Naive thymus-derived CD4-positive, alpha-beta T cell (primary cell): ENCODE measurements at regions not wholly inside any gene's neighbourhood (a gene's known extent, or its start where the extent isn't known, plus 50 kb on each side); places are given as distances from the start of the nearest gene placed in this dataset.

Experiments used
- ATAC-seq: fragments of 150-1000 bp; cut with Tn5 transposase; 2 replicates; pipeline ENCODE4 v1.10.0; 2021; ENCODE audit warnings: mild to moderate bottlenecking, moderate library complexity
- CTCF ChIA-PET: fragments of 350-600 bp; sonication (Branson Sonifier 250); formaldehyde crosslinking; loops from one replicate; lab custom pipeline; 2021; ENCODE audit warnings: antibody characterized with exemption; lab: Charles Lee
- POLR2A ChIA-PET: fragments of 350-600 bp; sonication (Branson Sonifier 250); formaldehyde crosslinking; loops from one replicate; lab custom pipeline; 2021; ENCODE audit warnings: antibody characterized with exemption, inconsistent platforms; lab: Charles Lee
- DNase-seq, 9 donors: peaks; one replicate each; pipeline versions ENCODE4 v3.0.0 to v3.0.0-alpha.2; 2020 to 2022; ENCODE audit warnings: mixed read lengths in 1 of 9
- H3K27ac ChIP-seq: one replicate; pipeline ENCODE4 v1.7.0; 2013; ENCODE audit warnings: mild to moderate bottlenecking, low read depth, low read length, moderate library complexity
- H3K27me3 ChIP-seq, 2 donors: one replicate each; pipeline ENCODE4 v1.7.0; 2013; ENCODE audit warnings: low read length in 2 of 2, mild to moderate bottlenecking in 2 of 2, moderate library complexity in 2 of 2; ENCODE audit not compliant: control insufficient read depth in 2 of 2, insufficient read depth in 2 of 2
- H3K36me3 ChIP-seq, 3 experiments: 1 replicate in 2 of 3; 2 replicates in 1 of 3; pipeline ENCODE4 v1.7.0; 2013; ENCODE audit warnings: low read length in 3 of 3, mild to moderate bottlenecking in 3 of 3, moderate library complexity in 1 of 3; ENCODE audit not compliant: insufficient read depth in 3 of 3, control insufficient read depth in 2 of 3
- H3K4me1 ChIP-seq, 2 donors: one replicate each; pipeline ENCODE4 v1.7.0; 2013; ENCODE audit warnings: low read length in 2 of 2, mild to moderate bottlenecking in 2 of 2, moderate library complexity in 1 of 2; ENCODE audit not compliant: control insufficient read depth in 2 of 2, insufficient read depth in 2 of 2
- H3K4me3 ChIP-seq: 2 replicates; pipeline ENCODE4 v1.7.0; 2013; ENCODE audit warnings: mild to moderate bottlenecking, low read length
- H3K9me3 ChIP-seq, 3 experiments: 1 replicate in 2 of 3; 2 replicates in 1 of 3; pipeline ENCODE4 v1.7.0; 2013; ENCODE audit warnings: low read length in 3 of 3; ENCODE audit not compliant: control insufficient read depth in 2 of 3
- H3K27ac Mint-ChIP-seq, 9 donors: one replicate each; pipeline ENCODE4 v1.8.0; 2020 to 2022; ENCODE audit warnings: mixed read lengths in 9 of 9, mild to moderate bottlenecking in 8 of 9, moderate library complexity in 5 of 9, inconsistent platforms in 2 of 9
- H3K27me3 Mint-ChIP-seq, 5 donors: one replicate each; pipeline ENCODE4 v1.8.0; 2021 to 2022; ENCODE audit warnings: mixed read lengths in 5 of 5, mild to moderate bottlenecking in 1 of 5
- H3K36me3 Mint-ChIP-seq, 5 donors: one replicate each; pipeline ENCODE4 v1.8.0; 2020 to 2022; ENCODE audit warnings: mixed read lengths in 5 of 5, mild to moderate bottlenecking in 3 of 5, inconsistent platforms in 1 of 5
- H3K4me1 Mint-ChIP-seq, 7 donors: one replicate each; pipeline ENCODE4 v1.8.0; 2020 to 2022; ENCODE audit warnings: mixed read lengths in 7 of 7, mild to moderate bottlenecking in 3 of 7, inconsistent platforms in 1 of 7
- H3K4me3 Mint-ChIP-seq, 10 donors: one replicate each; pipeline ENCODE4 v1.8.0; 2020 to 2022; ENCODE audit warnings: mild to moderate bottlenecking in 10 of 10, mixed read lengths in 10 of 10, moderate library complexity in 6 of 10, inconsistent platforms in 2 of 10
- H3K9me3 Mint-ChIP-seq, 11 donors: one replicate each; pipeline ENCODE4 v1.8.0; 2020 to 2022; ENCODE audit warnings: mixed read lengths in 11 of 11, mild to moderate bottlenecking in 4 of 11, inconsistent platforms in 1 of 11, moderate library complexity in 1 of 11
- intact Hi-C, 2 donors: fragments of 100-400 bp; cut with micrococcal nuclease; formaldehyde crosslinking; loops; one replicate each; pipeline ENCODE4 v1.15.1; 2023

- peaks cover 0 to 3% (median 0%) of the 10 kb centered on the region in 11 donors for H3K9me3 Mint-ChIP-seq
- no peaks in the 10 kb centered on the region for H3K4me1 ChIP-seq
- peaks cover 4 to 25% (median 12%) of the 10 kb centered on the region in 5 donors for H3K27me3 Mint-ChIP-seq
- no peak overlapping the region for H3K4me3 Mint-ChIP-seq
- POLR2A ChIA-PET, result no interaction called here
- CTCF ChIA-PET, result no interaction called here
- ATAC-seq (no peak), DNase-seq (no peak)
- H3K4me3 ChIP-seq, result no peak overlapping the region
- no peaks in the 10 kb centered on the region for H3K27me3 ChIP-seq
- H3K36me3 Mint-ChIP-seq, result no peaks in the 10 kb centered on the region
- H3K36me3 ChIP-seq, result no peaks in the 10 kb centered on the region
- H3K4me1 Mint-ChIP-seq, result peaks cover 0 to 1% (median 0%) of the 10 kb centered on the region in 7 donors
- H3K27ac ChIP-seq, result no peak overlapping the region
- intact Hi-C loops, result no loop called here
- no peaks in the 10 kb centered on the region for H3K9me3 ChIP-seq
- H3K27ac Mint-ChIP-seq, result no peak overlapping the region
Observed at GRCh38 chr4:10343656-10344055, 113.6 kb downstream of the ZNF518B start.

DNA sequence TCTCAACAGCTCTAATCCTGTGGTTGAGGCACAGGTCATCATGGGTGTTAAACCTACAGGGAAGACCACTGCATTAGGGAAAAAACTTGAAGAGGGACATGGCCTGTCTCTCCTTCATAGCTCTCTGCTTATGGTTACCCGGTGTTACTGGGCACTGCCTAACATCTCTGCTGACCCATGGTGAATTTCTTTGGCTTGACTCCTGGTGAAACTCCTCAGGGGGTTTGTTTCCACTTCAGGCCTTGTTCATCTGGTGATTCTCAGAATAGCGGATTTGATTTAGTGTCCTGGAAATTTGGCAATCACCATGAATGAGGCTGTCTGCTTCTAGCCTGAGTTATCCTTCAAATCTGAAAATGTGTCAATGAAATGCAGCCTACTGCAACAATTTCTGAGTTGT lies 114.4 kb downstream of the ZNF518B start:
- Mint-ChIP-seq H3K27me3 (peaks cover 4 to 32% (median 12%) of the 10 kb centered on the region in 5 donors), H3K4me1 (peaks cover 0 to 1% (median 0%) of the 10 kb centered on the region in 7 donors), H3K9me3 (peaks cover 0 to 3% (median 0%) of the 10 kb centered on the region in 11 donors), H3K36me3 (no peaks in the 10 kb centered on the region), H3K4me3 (no peak overlapping the region), H3K27ac (no peak overlapping the region)
- Histone ChIP-seq H3K4me1 (no peaks in the 10 kb centered on the region), H3K27ac (no peak overlapping the region), H3K9me3 (no peaks in the 10 kb centered on the region), H3K36me3 (no peaks in the 10 kb centered on the region), H3K27me3 (no peaks in the 10 kb centered on the region), H3K4me3 (no peak overlapping the region)
- ChIA-PET CTCF (no interaction called here), POLR2A (interaction anchor here (1.0 kb wide), 1 partner anchor 9 kb away, joined by 3 read pairs; no protein-coding TSS in a partner anchor)
- ATAC-seq, result no peak
- DNase-seq, result no peak
- intact Hi-C loops, result no loop called here

- ATAC-seq, result no peak
- no peaks in the 10 kb centered on the region for H3K36me3 Mint-ChIP-seq
Observed at GRCh38 chr4:10336471-10336870, 120.8 kb downstream of the ZNF518B start.

GRCh38 chr4:10335050-10335449 lies 122.2 kb downstream of the ZNF518B start:
- no peak for ATAC-seq
- intact Hi-C loops, result no loop called here
- Histone ChIP-seq H3K27me3 (no peaks in the 10 kb centered on the region), H3K27ac (no peak overlapping the region), H3K4me3 (no peak overlapping the region), H3K36me3 (no peaks in the 10 kb centered on the region), H3K4me1 (no peaks in the 10 kb centered on the region), H3K9me3 (no peaks in the 10 kb centered on the region)
- POLR2A ChIA-PET, result no interaction called here
- Mint-ChIP-seq H3K4me3 (no peak overlapping the region), H3K36me3 (no peaks in the 10 kb centered on the region), H3K27ac (no peak overlapping the region), H3K27me3 (peaks cover 8 to 40% (median 22%) of the 10 kb centered on the region in 5 donors), H3K9me3 (peaks cover 0 to 4% (median 0%) of the 10 kb centered on the region in 11 donors), H3K4me1 (no peaks in the 10 kb centered on the region)
- CTCF ChIA-PET, result interaction anchor here (0.7 kb wide), 1 partner anchor 495 kb away, joined by 3 read pairs; no protein-coding TSS in a partner anchor
- DNase-seq, result no peak

More at GRCh38 chr4:10336471-10336870, 120.8 kb downstream of the ZNF518B start:
- Histone ChIP-seq H3K27me3 (no peaks in the 10 kb centered on the region), H3K4me3 (no peak overlapping the region), H3K36me3 (no peaks in the 10 kb centered on the region), H3K4me1 (no peaks in the 10 kb centered on the region), H3K27ac (no peak overlapping the region), H3K9me3 (no peaks in the 10 kb centered on the region)
- Mint-ChIP-seq H3K4me3 (no peak overlapping the region), H3K4me1 (no peaks in the 10 kb centered on the region), H3K27me3 (peaks cover 8 to 43% (median 22%) of the 10 kb centered on the region in 5 donors), H3K9me3 (peaks cover 0 to 4% (median 0%) of the 10 kb centered on the region in 11 donors), H3K27ac (no peak overlapping the region)
- ChIA-PET POLR2A (no interaction called here), CTCF (no interaction called here)
- intact Hi-C loops, result no loop called here
- DNase-seq, result no peak

GRCh38 chr4:10334506-10335028 lies 122.7 kb downstream of the ZNF518B start:
- Mint-ChIP-seq H3K4me1 (no peaks in the 10 kb centered on the region), H3K9me3 (peaks cover 0 to 4% (median 0%) of the 10 kb centered on the region in 11 donors), H3K4me3 (no peak overlapping the region), H3K27ac (no peak overlapping the region), H3K36me3 (no peaks in the 10 kb centered on the region), H3K27me3 (peaks cover 8 to 35% (median 22%) of the 10 kb centered on the region in 5 donors)
- no peak overlapping the region for H3K27ac ChIP-seq
- no peaks in the 10 kb centered on the region for H3K9me3 ChIP-seq
- H3K4me1 ChIP-seq, result no peaks in the 10 kb centered on the region
- intact Hi-C loops, result no loop called here
- CTCF ChIA-PET, result no interaction called here
- no peak overlapping the region for H3K4me3 ChIP-seq
- H3K27me3 ChIP-seq, result no peaks in the 10 kb centered on the region
- H3K36me3 ChIP-seq, result no peaks in the 10 kb centered on the region
- ATAC-seq, result no peak
- POLR2A ChIA-PET, result no interaction called here
- no peak for DNase-seq

DNA sequence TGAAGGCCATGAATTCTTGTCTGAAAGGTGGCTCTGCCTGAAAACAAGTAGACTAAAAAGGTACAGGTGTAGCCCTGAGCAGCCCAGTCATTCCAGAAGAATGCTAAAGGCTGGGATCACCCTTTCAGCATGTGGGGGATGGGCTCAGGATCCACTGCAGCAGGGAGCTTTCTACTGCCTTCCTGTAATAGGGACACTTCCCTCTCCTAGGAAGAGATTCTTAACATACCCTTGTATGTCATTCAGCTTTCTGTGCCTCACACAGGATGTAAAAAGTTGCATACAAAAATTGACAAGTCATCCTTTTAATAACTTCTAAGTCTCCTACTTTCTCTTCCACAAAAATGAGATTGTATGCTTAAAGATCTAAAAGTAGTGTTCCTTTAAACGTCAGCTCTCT lies 123.3 kb downstream of the ZNF518B start:
- H3K27ac ChIP-seq, result no peak overlapping the region
- no peaks in the 10 kb centered on the region for H3K36me3 Mint-ChIP-seq
- H3K36me3 ChIP-seq, result no peaks in the 10 kb centered on the region
- H3K27me3 ChIP-seq, result no peaks in the 10 kb centered on the region
- H3K27ac Mint-ChIP-seq, result no peak overlapping the region
- no peak overlapping the region for H3K4me3 Mint-ChIP-seq
- POLR2A ChIA-PET, result no interaction called here
- no peaks in the 10 kb centered on the region for H3K4me1 ChIP-seq
- H3K9me3 ChIP-seq, result no peaks in the 10 kb centered on the region
- H3K4me3 ChIP-seq, result no peak overlapping the region
- CTCF ChIA-PET, result no interaction called here
- peaks cover 0 to 4% (median 0%) of the 10 kb centered on the region in 11 donors for H3K9me3 Mint-ChIP-seq
- ATAC-seq, result no peak
- no peak for DNase-seq
- H3K4me1 Mint-ChIP-seq, result no peaks in the 10 kb centered on the region
- H3K27me3 Mint-ChIP-seq, result peaks cover 8 to 34% (median 22%) of the 10 kb centered on the region in 5 donors
- intact Hi-C loops, result no loop called here

DNA sequence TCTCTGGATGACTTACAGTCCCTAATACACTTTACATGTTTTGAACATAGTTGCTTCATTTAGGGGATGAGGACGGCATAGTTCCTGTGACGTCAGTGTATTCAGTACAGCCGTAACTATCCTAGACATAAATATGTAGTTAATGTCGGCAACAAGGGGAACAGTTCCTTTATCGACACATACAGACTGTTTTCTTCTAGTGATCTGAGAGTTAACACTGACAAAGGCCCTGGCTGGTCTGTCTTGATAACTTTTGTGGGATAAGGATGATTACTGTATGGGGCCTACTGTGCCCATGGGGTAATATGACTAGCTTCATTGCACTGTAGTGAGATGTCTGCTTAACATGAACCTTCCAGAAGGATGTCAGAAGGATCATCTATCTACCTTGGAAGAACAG lies 131.2 kb downstream of the ZNF518B start:
- H3K9me3 ChIP-seq, result no peaks in the 10 kb centered on the region
- Mint-ChIP-seq H3K4me1 (no peaks in the 10 kb centered on the region), H3K9me3 (no peaks in the 10 kb centered on the region), H3K27me3 (peaks cover 0 to 7% (median 0%) of the 10 kb centered on the region in 5 donors), H3K4me3 (no peak overlapping the region), H3K27ac (no peak overlapping the region), H3K36me3 (no peaks in the 10 kb centered on the region)
- H3K27ac ChIP-seq, result no peak overlapping the region
- intact Hi-C loops, result no loop called here
- no peak for ATAC-seq
- ChIA-PET POLR2A (no interaction called here), CTCF (no interaction called here)
- no peak overlapping the region for H3K4me3 ChIP-seq
- no peaks in the 10 kb centered on the region for H3K36me3 ChIP-seq
- no peaks in the 10 kb centered on the region for H3K4me1 ChIP-seq
- H3K27me3 ChIP-seq, result no peaks in the 10 kb centered on the region
- DNase-seq, result no peak
